ENCODE measurements at regions not wholly inside any gene's neighbourhood (a gene's known extent, or its start where the extent isn't known, plus 50 kb on each side); places are given as distances from the start of the nearest gene placed in this dataset.

GRCh38 chr1:18547460-18547859, 66.7 kb downstream of the KLHDC7A start:
- H3K36me3 ChIP-seq (ENCODE audit: control insufficient read depth, insufficient read depth, low read length), result no peaks in the 10 kb centered on the region
- no peaks in the 10 kb centered on the region for H3K9me3 ChIP-seq (ENCODE audit: control insufficient read depth, low read length)
- peaks cover 22% of the 10 kb centered on the region for H3K4me1 ChIP-seq (ENCODE audit: control insufficient read depth, insufficient read depth, low read length)
- H3K27ac ChIP-seq (ENCODE audit: insufficient read depth, low read depth, low read length, poor library complexity, severe bottlenecking), result no peak overlapping the region
- H3K27me3 ChIP-seq (ENCODE audit: control insufficient read depth, insufficient read depth, low read length, poor library complexity, severe bottlenecking), result no peaks in the 10 kb centered on the region
- no peak overlapping the region for H3K4me3 ChIP-seq (ENCODE audit: insufficient read depth, low read depth, low read length)
- 60 to 62% methylated on average over 4 of the region's 4 CpGs for WGBS, 2 experiments

DNA sequence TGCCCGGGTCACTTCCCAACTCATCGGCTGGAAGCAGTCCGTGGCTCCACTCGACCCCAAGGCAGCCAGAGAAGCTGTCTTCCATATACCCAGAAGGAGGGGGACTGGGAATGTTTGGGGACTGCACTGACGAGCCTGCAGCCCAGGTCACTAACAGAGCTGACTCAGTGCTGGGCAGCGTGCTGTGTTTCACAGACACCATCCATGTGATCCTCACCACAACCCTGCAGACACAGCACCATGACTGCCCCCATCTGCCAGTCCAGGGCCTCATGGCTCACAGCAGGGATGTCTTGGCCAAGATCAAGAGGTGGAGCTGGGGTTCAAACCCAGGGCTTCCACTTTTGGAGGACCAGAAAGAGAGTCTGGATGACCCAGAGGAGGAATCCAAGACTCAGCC, 67.9 kb downstream of the KLHDC7A start:
- H3K4me3 ChIP-seq (ENCODE audit: insufficient read depth, low read depth, low read length), result no peak overlapping the region

GRCh38 chr1:18549106-18549505, 68.4 kb downstream of the KLHDC7A start:
- Histone ChIP-seq H3K36me3 (ENCODE audit: control insufficient read depth, insufficient read depth, low read length) (no peaks in the 10 kb centered on the region), H3K4me1 (ENCODE audit: control insufficient read depth, insufficient read depth, low read length) (peaks cover 14% of the 10 kb centered on the region), H3K4me3 (ENCODE audit: insufficient read depth, low read depth, low read length) (no peak overlapping the region), H3K27ac (ENCODE audit: insufficient read depth, low read depth, low read length, poor library complexity, severe bottlenecking) (no peak overlapping the region), H3K27me3 (ENCODE audit: control insufficient read depth, insufficient read depth, low read length, poor library complexity, severe bottlenecking) (no peaks in the 10 kb centered on the region), H3K9me3 (ENCODE audit: control insufficient read depth, low read length) (no peaks in the 10 kb centered on the region)
- WGBS, 2 experiments, result 85 to 89% methylated on average over 10 of the region's 10 CpGs

More for the DNA sequence above, 67.9 kb downstream of the KLHDC7A start:
- no peaks in the 10 kb centered on the region for H3K9me3 ChIP-seq (ENCODE audit: control insufficient read depth, low read length)
- no peaks in the 10 kb centered on the region for H3K36me3 ChIP-seq (ENCODE audit: control insufficient read depth, insufficient read depth, low read length)
- H3K27ac ChIP-seq (ENCODE audit: insufficient read depth, low read depth, low read length, poor library complexity, severe bottlenecking), result no peak overlapping the region
- no peaks in the 10 kb centered on the region for H3K27me3 ChIP-seq (ENCODE audit: control insufficient read depth, insufficient read depth, low read length, poor library complexity, severe bottlenecking)
- WGBS, 2 experiments, result 85 to 87% methylated on average over 6 of the region's 6 CpGs
- H3K4me1 ChIP-seq (ENCODE audit: control insufficient read depth, insufficient read depth, low read length), result peaks cover 14% of the 10 kb centered on the region

- no peaks in the 10 kb centered on the region for H3K36me3 ChIP-seq (ENCODE audit: control insufficient read depth, insufficient read depth, low read length)
- no peaks in the 10 kb centered on the region for H3K27me3 ChIP-seq (ENCODE audit: control insufficient read depth, insufficient read depth, low read length, poor library complexity, severe bottlenecking)
- H3K9me3 ChIP-seq (ENCODE audit: control insufficient read depth, low read length), result no peaks in the 10 kb centered on the region
- peaks cover 14% of the 10 kb centered on the region for H3K4me1 ChIP-seq (ENCODE audit: control insufficient read depth, insufficient read depth, low read length)
- H3K4me3 ChIP-seq (ENCODE audit: insufficient read depth, low read depth, low read length), result no peak overlapping the region
- 80 to 84% methylated on average over 4 of the region's 4 CpGs for WGBS, 2 experiments
- no peak overlapping the region for H3K27ac ChIP-seq (ENCODE audit: insufficient read depth, low read depth, low read length, poor library complexity, severe bottlenecking)
Measured at GRCh38 chr1:18549906-18550305, 69.2 kb downstream of the KLHDC7A start.

GRCh38 chr1:18552631-18553030, 71.9 kb downstream of the KLHDC7A start:
- WGBS, 2 experiments, result 80% methylated on average over 9 of the region's 9 CpGs
- peaks cover 8% of the 10 kb centered on the region for H3K4me1 ChIP-seq (ENCODE audit: control insufficient read depth, insufficient read depth, low read length)
- no peaks in the 10 kb centered on the region for H3K9me3 ChIP-seq (ENCODE audit: control insufficient read depth, low read length)
- no peak overlapping the region for H3K4me3 ChIP-seq (ENCODE audit: insufficient read depth, low read depth, low read length)
- H3K27me3 ChIP-seq (ENCODE audit: control insufficient read depth, insufficient read depth, low read length, poor library complexity, severe bottlenecking), result no peaks in the 10 kb centered on the region
- no peaks in the 10 kb centered on the region for H3K36me3 ChIP-seq (ENCODE audit: control insufficient read depth, insufficient read depth, low read length)
- H3K27ac ChIP-seq (ENCODE audit: insufficient read depth, low read depth, low read length, poor library complexity, severe bottlenecking), result no peak overlapping the region

DNA sequence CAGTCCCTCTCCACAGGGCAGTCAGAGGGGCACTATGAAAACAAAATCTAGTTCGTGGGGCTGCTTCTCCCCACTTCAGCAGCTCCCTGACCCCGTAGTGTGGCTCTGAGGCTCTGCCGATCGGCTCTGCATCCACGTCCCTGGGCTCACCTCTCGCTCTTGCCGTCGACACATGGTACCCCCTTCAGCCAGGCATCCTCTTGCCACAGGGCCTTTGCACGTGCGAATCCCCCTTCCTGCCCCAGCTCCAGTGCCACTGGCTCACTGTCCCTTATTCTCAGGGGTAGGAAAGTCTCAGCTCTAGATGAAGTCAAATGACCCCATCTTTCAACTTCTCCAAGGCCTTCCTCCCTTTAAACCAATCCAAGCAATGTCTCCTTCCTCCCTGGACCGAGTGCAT, 72.7 kb downstream of the KLHDC7A start:
- WGBS, 2 experiments, result 94% methylated on average over 11 of the region's 11 CpGs
- H3K4me1 ChIP-seq (ENCODE audit: control insufficient read depth, insufficient read depth, low read length), result peaks cover 8% of the 10 kb centered on the region
- H3K36me3 ChIP-seq (ENCODE audit: control insufficient read depth, insufficient read depth, low read length), result no peaks in the 10 kb centered on the region
- H3K9me3 ChIP-seq (ENCODE audit: control insufficient read depth, low read length), result no peaks in the 10 kb centered on the region
- H3K27ac ChIP-seq (ENCODE audit: insufficient read depth, low read depth, low read length, poor library complexity, severe bottlenecking), result no peak overlapping the region
- no peak overlapping the region for H3K4me3 ChIP-seq (ENCODE audit: insufficient read depth, low read depth, low read length)
- peaks cover 7% of the 10 kb centered on the region for H3K27me3 ChIP-seq (ENCODE audit: control insufficient read depth, insufficient read depth, low read length, poor library complexity, severe bottlenecking)

GRCh38 chr1:18554099-18554498, 73.4 kb downstream of the KLHDC7A start:
- Histone ChIP-seq H3K4me1 (ENCODE audit: control insufficient read depth, insufficient read depth, low read length) (peaks cover 10% of the 10 kb centered on the region), H3K27me3 (ENCODE audit: control insufficient read depth, insufficient read depth, low read length, poor library complexity, severe bottlenecking) (peaks cover 14% of the 10 kb centered on the region), H3K27ac (ENCODE audit: insufficient read depth, low read depth, low read length, poor library complexity, severe bottlenecking) (no peak overlapping the region), H3K36me3 (ENCODE audit: control insufficient read depth, insufficient read depth, low read length) (no peaks in the 10 kb centered on the region), H3K4me3 (ENCODE audit: insufficient read depth, low read depth, low read length) (no peak overlapping the region), H3K9me3 (ENCODE audit: control insufficient read depth, low read length) (no peaks in the 10 kb centered on the region)
- 80 to 86% methylated on average over 5 of the region's 5 CpGs for WGBS, 2 experiments

GRCh38 chr1:18554597-18554996, 73.9 kb downstream of the KLHDC7A start:
- no peaks in the 10 kb centered on the region for H3K9me3 ChIP-seq (ENCODE audit: control insufficient read depth, low read length)
- H3K27me3 ChIP-seq (ENCODE audit: control insufficient read depth, insufficient read depth, low read length, poor library complexity, severe bottlenecking), result peaks cover 18% of the 10 kb centered on the region
- H3K36me3 ChIP-seq (ENCODE audit: control insufficient read depth, insufficient read depth, low read length), result no peaks in the 10 kb centered on the region
- H3K4me1 ChIP-seq (ENCODE audit: control insufficient read depth, insufficient read depth, low read length), result peaks cover 10% of the 10 kb centered on the region
- no peak overlapping the region for H3K27ac ChIP-seq (ENCODE audit: insufficient read depth, low read depth, low read length, poor library complexity, severe bottlenecking)
- 90 to 91% methylated on average over 7 of the region's 7 CpGs for WGBS, 2 experiments
- no peak overlapping the region for H3K4me3 ChIP-seq (ENCODE audit: insufficient read depth, low read depth, low read length)

DNA sequence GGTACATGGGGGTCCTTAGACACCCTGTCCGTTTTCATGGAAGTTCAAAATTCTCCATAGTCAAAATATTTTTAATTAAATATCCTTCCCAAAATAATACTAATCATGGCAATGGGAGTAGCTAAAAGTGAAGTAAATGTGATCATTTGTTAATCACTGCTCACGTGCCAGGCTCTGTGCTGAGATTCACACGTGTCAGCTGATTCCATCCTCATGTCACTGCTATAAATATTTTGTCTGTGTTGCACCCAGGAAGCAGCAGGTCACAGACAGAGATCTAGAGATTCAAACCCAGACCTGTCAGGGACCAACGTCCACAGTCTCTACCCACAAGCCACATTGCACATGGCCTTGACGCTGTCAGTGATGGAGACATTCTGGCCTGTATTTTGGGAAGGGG, 74.3 kb downstream of the KLHDC7A start:
- H3K4me1 ChIP-seq (ENCODE audit: control insufficient read depth, insufficient read depth, low read length), result peaks cover 8% of the 10 kb centered on the region
- H3K27me3 ChIP-seq (ENCODE audit: control insufficient read depth, insufficient read depth, low read length, poor library complexity, severe bottlenecking), result peaks cover 22% of the 10 kb centered on the region
- WGBS, 2 experiments, result 92 to 93% methylated on average over 4 of the region's 5 CpGs
- no peak overlapping the region for H3K4me3 ChIP-seq (ENCODE audit: insufficient read depth, low read depth, low read length)
- H3K36me3 ChIP-seq (ENCODE audit: control insufficient read depth, insufficient read depth, low read length), result no peaks in the 10 kb centered on the region
- H3K27ac ChIP-seq (ENCODE audit: insufficient read depth, low read depth, low read length, poor library complexity, severe bottlenecking), result no peak overlapping the region
- no peaks in the 10 kb centered on the region for H3K9me3 ChIP-seq (ENCODE audit: control insufficient read depth, low read length)

DNA sequence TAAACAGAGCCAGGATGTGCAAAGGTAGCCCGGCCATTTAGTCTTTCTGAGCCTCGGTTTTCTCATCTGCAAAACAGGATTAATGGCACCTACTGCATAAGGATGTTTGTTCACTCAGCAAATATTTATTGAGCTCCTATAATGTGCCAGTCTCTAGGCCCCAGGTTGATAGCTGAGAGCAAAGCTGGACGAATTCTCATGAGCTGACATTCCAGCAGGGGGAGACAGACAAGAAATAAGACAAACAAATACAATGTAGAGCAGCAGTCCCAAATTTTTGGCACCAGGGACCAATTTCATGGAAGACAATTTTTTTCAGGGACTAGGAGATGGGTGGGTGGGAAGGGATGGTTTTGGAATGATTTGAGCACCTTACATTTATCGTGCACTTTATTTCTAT, 74.3 kb upstream of the PAX7 start:
- Histone ChIP-seq H3K27me3 (ENCODE audit: control insufficient read depth, insufficient read depth, low read length, poor library complexity, severe bottlenecking) (peaks cover 24% of the 10 kb centered on the region), H3K9me3 (ENCODE audit: control insufficient read depth, low read length) (no peaks in the 10 kb centered on the region), H3K4me3 (ENCODE audit: insufficient read depth, low read depth, low read length) (no peak overlapping the region), H3K36me3 (ENCODE audit: control insufficient read depth, insufficient read depth, low read length) (no peaks in the 10 kb centered on the region), H3K4me1 (ENCODE audit: control insufficient read depth, insufficient read depth, low read length) (peaks cover 7% of the 10 kb centered on the region), H3K27ac (ENCODE audit: insufficient read depth, low read depth, low read length, poor library complexity, severe bottlenecking) (no peak overlapping the region)
- WGBS, 2 experiments, result 57 to 66% methylated on average over 3 of the region's 4 CpGs
